Erythroblast (primary cell): ENCODE measurements at regions not wholly inside any gene's neighbourhood (a gene's known extent, or its start where the extent isn't known, plus 50 kb on each side); places are given as distances from the start of the nearest gene placed in this dataset.

ENCODE experiments used
- GATA1 ChIP-seq: IDR thresholded peaks from 2 replicates; pipeline ENCODE4 v1.6.1; 2011; ENCODE audit warnings: low read depth, mild to moderate bottlenecking, control low read depth, low read length, moderate library complexity
- POLR2A ChIP-seq: IDR thresholded peaks from 2 replicates; pipeline ENCODE4 v1.6.1; 2011; ENCODE audit warnings: mild to moderate bottlenecking, low read length

DNA sequence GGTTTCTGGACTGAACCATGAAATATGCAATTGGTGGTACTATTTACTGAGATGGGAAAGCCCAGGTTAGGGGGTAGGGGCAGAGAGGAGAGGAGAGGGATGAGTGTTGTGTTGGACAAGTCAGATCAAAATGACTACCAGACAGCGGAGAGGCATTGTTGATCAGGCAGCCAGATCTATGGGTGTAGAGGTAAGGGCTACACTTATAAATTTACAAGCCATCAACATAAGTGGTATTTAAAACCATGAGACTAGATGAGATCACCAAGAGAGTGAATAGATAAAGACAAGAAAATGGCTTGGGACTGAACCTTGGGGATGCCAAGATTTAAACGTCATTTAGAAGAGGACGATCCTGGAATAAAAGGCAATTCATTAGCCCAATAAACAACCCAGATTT, 123.4 kb downstream of the NXPE2 start:
- no peak for TF ChIP-seq POLR2A
- TF ChIP-seq GATA1: no peak
